ENCODE measurements at regions not wholly inside any gene's neighbourhood (a gene's known extent, or its start where the extent isn't known, plus 50 kb on each side); places are given as distances from the start of the nearest gene placed in this dataset.

DNA sequence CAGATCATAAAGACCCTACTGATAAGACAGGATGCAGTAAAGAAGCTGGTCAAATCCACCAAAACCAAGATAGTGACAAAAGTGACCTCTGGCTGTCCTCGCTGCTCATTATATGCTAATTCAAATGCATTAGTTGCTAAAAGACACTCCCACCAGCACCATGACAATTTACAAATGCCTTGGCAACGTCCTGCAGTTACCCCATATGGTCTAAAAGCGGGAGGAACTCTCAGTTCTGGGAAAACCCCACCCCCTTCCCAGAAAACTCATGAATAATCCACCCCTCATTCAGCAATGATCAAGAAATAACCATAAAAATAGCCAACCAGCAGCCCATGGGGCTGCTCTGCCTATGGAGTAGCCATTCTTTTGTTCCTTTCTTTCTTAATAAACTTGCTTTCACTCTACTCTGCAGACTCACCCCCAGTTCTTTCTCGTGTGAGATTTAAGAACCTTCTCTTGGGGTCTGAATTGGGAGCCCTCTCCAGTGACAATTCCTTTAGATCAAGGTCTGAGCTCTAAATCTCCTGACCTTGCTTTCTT, 217.1 kb upstream of the STS start:
- H3K27ac ChIP-seq = no peak overlapping the region
- no peaks in the 10 kb centered on the region for H3K9me3 ChIP-seq
- no peaks in the 10 kb centered on the region for H3K36me3 ChIP-seq
- H3K4me3 ChIP-seq = no peak overlapping the region
- no peak for DNase-seq (ENCODE audit: low spot score in 2 of 2)
- TF ChIP-seq POLR2A (IDR thresholded peaks at IDR 0.05) = no peak
- TF ChIP-seq, protein P1, sequence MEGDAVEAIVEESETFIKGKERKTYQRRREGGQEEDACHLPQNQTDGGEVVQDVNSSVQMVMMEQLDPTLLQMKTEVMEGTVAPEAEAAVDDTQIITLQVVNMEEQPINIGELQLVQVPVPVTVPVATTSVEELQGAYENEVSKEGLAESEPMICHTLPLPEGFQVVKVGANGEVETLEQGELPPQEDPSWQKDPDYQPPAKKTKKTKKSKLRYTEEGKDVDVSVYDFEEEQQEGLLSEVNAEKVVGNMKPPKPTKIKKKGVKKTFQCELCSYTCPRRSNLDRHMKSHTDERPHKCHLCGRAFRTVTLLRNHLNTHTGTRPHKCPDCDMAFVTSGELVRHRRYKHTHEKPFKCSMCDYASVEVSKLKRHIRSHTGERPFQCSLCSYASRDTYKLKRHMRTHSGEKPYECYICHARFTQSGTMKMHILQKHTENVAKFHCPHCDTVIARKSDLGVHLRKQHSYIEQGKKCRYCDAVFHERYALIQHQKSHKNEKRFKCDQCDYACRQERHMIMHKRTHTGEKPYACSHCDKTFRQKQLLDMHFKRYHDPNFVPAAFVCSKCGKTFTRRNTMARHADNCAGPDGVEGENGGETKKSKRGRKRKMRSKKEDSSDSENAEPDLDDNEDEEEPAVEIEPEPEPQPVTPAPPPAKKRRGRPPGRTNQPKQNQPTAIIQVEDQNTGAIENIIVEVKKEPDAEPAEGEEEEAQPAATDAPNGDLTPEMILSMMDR (IDR thresholded peaks at IDR 0.05) = no peak
- no peak for TF ChIP-seq EP300 (IDR thresholded peaks at IDR 0.05)
- H3K27me3 ChIP-seq = no peaks in the 10 kb centered on the region
- WGBS, 2 donors = 49 to 57% methylated on average over 4 of the region's 4 CpGs
- H3K4me1 ChIP-seq = no peaks in the 10 kb centered on the region

DNA sequence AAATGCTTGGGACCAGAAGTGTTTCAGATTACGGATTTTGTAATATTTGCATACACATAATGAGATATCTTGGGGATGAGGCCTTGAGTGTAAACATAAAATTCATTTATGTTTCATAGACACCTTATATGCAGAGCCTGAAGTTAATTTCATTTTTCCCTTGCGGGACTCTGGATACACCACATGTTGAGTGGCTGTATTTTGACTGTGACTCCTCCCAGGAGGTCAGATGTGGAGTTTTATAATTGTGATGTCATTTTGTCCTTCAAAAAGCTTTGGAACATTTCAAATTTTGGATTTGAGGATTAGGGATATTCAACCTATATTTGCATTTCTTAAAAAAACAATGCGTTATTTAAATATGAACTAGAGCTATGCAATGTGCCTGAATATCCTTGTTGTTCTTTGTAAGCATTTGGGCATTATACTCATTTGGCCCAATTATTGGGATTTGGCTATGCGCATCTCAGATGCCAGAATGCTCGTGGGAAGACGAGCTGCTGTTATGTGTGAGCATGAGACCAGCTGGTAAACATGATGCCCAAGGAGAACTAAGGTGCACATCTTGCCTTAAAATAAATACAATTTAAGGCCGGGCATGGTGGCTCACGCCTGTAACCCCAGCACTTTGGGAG, 223.0 kb upstream of the STS start:
- no peak for DNase-seq (ENCODE audit: low spot score in 2 of 2)
- WGBS, 2 donors = 93% methylated on average over 8 of the region's 8 CpGs

DNA sequence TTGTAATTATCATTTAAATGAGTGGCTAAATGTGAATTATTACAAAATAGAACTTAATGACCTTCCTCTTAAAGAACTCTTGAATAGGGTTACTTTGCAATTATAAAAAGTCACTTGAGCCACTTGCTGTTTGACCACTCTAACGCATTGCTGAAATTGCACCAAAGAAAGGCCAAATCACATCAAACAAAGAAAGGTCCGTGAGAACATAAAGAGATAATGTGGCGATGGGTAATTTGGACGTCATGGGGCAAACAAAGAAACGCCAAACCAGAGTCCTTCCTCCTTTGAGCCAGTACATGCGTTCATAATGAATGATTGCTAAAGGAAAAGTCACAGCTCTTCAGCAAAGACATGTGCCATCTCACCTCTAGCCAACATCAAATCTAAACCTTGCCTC, 229.8 kb upstream of the STS start:
- TF ChIP-seq EP300 (IDR thresholded peaks at IDR 0.05) = no peak
- no peak for TF ChIP-seq POLR2A (IDR thresholded peaks at IDR 0.05)
- TF ChIP-seq, protein P1 (IDR thresholded peaks at IDR 0.05) = no peak

More for the DNA sequence above, 223.0 kb upstream of the STS start:
- Histone ChIP-seq H3K36me3 (no peaks in the 10 kb centered on the region), H3K27me3 (no peaks in the 10 kb centered on the region), H3K9me3 (no peaks in the 10 kb centered on the region), H3K27ac (no peak overlapping the region), H3K4me3 (no peak overlapping the region), H3K4me1 (no peaks in the 10 kb centered on the region)
- TF ChIP-seq, protein P1 (IDR thresholded peaks at IDR 0.05) = no peak
- TF ChIP-seq POLR2A (IDR thresholded peaks at IDR 0.05) (no peak), EP300 (IDR thresholded peaks at IDR 0.05) (no peak)

DNA sequence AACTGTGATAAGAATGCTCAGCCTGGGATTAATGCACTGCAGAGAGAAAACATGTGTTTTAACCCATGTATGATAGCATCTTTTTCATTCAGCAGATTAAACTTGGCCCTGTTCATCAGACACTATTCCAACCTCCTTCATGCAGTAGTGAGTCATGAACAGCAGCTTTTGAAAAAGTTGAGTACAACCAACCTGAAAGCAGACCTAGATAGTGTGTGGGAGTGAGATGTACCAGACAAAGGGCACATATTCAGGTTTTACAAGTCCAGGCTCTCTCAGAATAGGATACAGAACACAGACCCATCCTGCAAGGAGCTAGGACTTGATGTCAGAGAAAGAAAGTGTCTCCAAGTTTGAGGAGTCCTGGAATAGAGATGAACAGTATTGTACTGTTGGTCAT, 237.3 kb upstream of the STS start:
- Histone ChIP-seq H3K4me1 (no peaks in the 10 kb centered on the region), H3K36me3 (no peaks in the 10 kb centered on the region), H3K4me3 (no peak overlapping the region), H3K9me3 (no peaks in the 10 kb centered on the region), H3K27me3 (no peaks in the 10 kb centered on the region), H3K27ac (no peak overlapping the region)
- DNase-seq (ENCODE audit: low spot score in 2 of 2) = no peak
- TF ChIP-seq EP300 (IDR thresholded peaks at IDR 0.05) (no peak), POLR2A (IDR thresholded peaks at IDR 0.05) (no peak)
- TF ChIP-seq, protein P1 (IDR thresholded peaks at IDR 0.05) = no peak

More for the DNA sequence above, 229.8 kb upstream of the STS start:
- no peak for DNase-seq (ENCODE audit: low spot score in 2 of 2)
- Histone ChIP-seq H3K4me1 (no peaks in the 10 kb centered on the region), H3K27me3 (no peaks in the 10 kb centered on the region), H3K9me3 (no peaks in the 10 kb centered on the region), H3K27ac (no peak overlapping the region), H3K36me3 (no peaks in the 10 kb centered on the region), H3K4me3 (no peak overlapping the region)
- 58 to 65% methylated on average over 6 of the region's 6 CpGs for WGBS, 2 donors

DNA sequence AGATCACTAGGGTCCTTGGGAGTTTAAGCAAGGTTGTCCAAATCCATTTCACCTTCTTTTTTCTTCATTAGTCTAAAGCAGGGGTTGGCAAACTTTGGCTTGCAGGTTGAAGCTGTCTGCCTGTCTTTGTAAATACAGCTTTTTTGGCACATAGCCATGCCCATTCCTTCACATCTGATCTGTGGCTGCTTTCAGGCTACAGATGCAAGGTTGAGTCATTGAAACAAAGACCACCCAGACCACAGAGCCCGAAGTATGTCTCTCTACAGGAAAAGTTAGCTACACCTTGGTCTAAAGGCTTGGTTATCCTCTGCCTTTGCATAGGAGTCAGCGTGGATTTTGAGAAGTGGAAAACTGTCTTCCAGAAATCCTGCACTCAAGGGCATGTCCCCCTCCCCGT, 238.1 kb upstream of the STS start:
- no peaks in the 10 kb centered on the region for H3K36me3 ChIP-seq
- H3K9me3 ChIP-seq = no peaks in the 10 kb centered on the region
- TF ChIP-seq, protein P1 (IDR thresholded peaks at IDR 0.05) = no peak
- no peak for TF ChIP-seq POLR2A (IDR thresholded peaks at IDR 0.05)
- TF ChIP-seq EP300 (IDR thresholded peaks at IDR 0.05) = no peak
- WGBS, 2 donors = 87 to 93% methylated on average over 3 of the region's 3 CpGs
- no peak overlapping the region for H3K4me3 ChIP-seq
- DNase-seq (ENCODE audit: low spot score in 2 of 2) = no peak
- no peaks in the 10 kb centered on the region for H3K4me1 ChIP-seq
- H3K27me3 ChIP-seq = no peaks in the 10 kb centered on the region
- no peak overlapping the region for H3K27ac ChIP-seq

Data from tibial nerve (tissue), 4 donors.